ENCODE measurements at regions not wholly inside any gene's neighbourhood (a gene's known extent, or its start where the extent isn't known, plus 50 kb on each side); places are given as distances from the start of the nearest gene placed in this dataset.
"Not testable (repeated sequence)": the region's sequence is repeated elsewhere in the genome, so short reads cannot be mapped to it uniquely, and the experiment has no call there.

GRCh38 chr1:178572604-178573003 is 59.7 kb downstream of the TEX35 start:
- no peak for DNase-seq

- DNase-seq: no peak
Observed at GRCh38 chr1:178573330-178573729, 60.4 kb downstream of the TEX35 start.

- DNase-seq: no peak
Observed at GRCh38 chr1:178574345-178574744, 61.4 kb downstream of the TEX35 start.

- DNase-seq: no peak
Observed at GRCh38 chr1:178575611-178576361, 62.9 kb downstream of the TEX35 start.

GRCh38 chr1:178576841-178577240 is 63.9 kb downstream of the TEX35 start:
- DNase-seq: no peak

GRCh38 chr1:178577882-178578281 is 65.0 kb downstream of the TEX35 start:
- no peak for DNase-seq

GRCh38 chr1:178578541-178578940 is 65.6 kb downstream of the TEX35 start:
- DNase-seq: no peak

- no peak for DNase-seq
Observed at GRCh38 chr1:178579095-178579494, 66.2 kb downstream of the TEX35 start.

- DNase-seq: no peak
Observed at GRCh38 chr1:178579562-178579961, 66.7 kb downstream of the TEX35 start.

GRCh38 chr1:178580096-178580495 is 67.2 kb downstream of the TEX35 start:
- DNase-seq: no peak

GRCh38 chr1:178580876-178581275 is 68.0 kb downstream of the TEX35 start:
- DNase-seq: no peak

- DNase-seq: no peak
Observed at GRCh38 chr1:178581351-178582303, 68.7 kb downstream of the TEX35 start.

GRCh38 chr1:178587096-178587495 is 74.2 kb downstream of the TEX35 start:
- DNase-seq: no peak

- DNase-seq: no peak
Observed at GRCh38 chr1:178587975-178588374, 75.1 kb downstream of the TEX35 start.

GRCh38 chr1:178589042-178589441 is 76.1 kb downstream of the TEX35 start:
- not testable (repeated sequence) for DNase-seq

GRCh38 chr1:178591811-178592210 is 78.9 kb downstream of the TEX35 start:
- not testable (repeated sequence) for DNase-seq

- DNase-seq: no peak
Observed at GRCh38 chr1:178593515-178593914, 80.6 kb downstream of the TEX35 start.

GRCh38 chr1:178594133-178594532 is 81.2 kb downstream of the TEX35 start:
- no peak for DNase-seq

- no peak for DNase-seq
Observed at GRCh38 chr1:178595491-178595890, 82.6 kb downstream of the TEX35 start.

GRCh38 chr1:178599087-178599486 is 86.2 kb downstream of the TEX35 start:
- DNase-seq: no peak

GRCh38 chr1:178599745-178600144 is 86.8 kb downstream of the TEX35 start:
- no peak for DNase-seq

- no peak for DNase-seq
Observed at GRCh38 chr1:178603926-178604325, 91.0 kb downstream of the TEX35 start.

GRCh38 chr1:178606839-178607238 is 93.9 kb downstream of the TEX35 start:
- no peak for DNase-seq

All from hematopoietic multipotent progenitor cell treated with erythropoietin and hydrocortisone succinate and interleukin-3 and kit ligand, for 8 days (in vitro differentiated cells).